NCI-H1436 treated with DMSO at 0.1 percent for 48 hours (cell line): ENCODE measurements at regions not wholly inside any gene's neighbourhood (a gene's known extent, or its start where the extent isn't known, plus 50 kb on each side); places are given as distances from the start of the nearest gene placed in this dataset.

Experiments
- DNase-seq: peaks from one replicate; lab custom pipeline; 2025; lab: John Stamatoyannopoulos, UW

GRCh38 chr12:78406828-78407227 lies 457.7 kb upstream of the SYT1 start:
- peak; percentile 43 for DNase-seq

DNA sequence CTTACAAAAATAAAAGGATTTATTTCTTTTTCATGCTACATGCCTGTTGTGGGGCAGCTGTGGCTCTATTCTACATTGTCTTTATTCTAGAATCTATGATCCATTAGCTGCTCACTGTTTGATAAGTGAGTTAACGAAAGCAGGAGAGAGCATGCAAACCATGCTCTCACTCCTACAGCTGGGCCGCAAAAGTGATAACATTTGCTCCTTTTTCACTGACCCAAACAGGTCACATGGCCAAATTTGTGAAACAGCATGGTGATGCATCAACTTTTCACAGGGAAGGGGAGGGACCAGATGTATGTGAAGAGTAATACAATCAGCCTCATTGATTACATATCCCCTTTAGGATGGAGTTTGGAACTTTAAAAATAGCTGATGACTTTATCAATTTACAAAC lies 456.9 kb upstream of the SYT1 start:
- DNase-seq, result no peak

GRCh38 chr12:78414071-78414470 lies 450.5 kb upstream of the SYT1 start:
- DNase-seq, result no peak

- no peak for DNase-seq
These were observed 445.7 kb upstream of the SYT1 start for GRCh38 chr12:78418919-78419318.

GRCh38 chr12:78419513-78419912 lies 445.1 kb upstream of the SYT1 start:
- no peak for DNase-seq

DNA sequence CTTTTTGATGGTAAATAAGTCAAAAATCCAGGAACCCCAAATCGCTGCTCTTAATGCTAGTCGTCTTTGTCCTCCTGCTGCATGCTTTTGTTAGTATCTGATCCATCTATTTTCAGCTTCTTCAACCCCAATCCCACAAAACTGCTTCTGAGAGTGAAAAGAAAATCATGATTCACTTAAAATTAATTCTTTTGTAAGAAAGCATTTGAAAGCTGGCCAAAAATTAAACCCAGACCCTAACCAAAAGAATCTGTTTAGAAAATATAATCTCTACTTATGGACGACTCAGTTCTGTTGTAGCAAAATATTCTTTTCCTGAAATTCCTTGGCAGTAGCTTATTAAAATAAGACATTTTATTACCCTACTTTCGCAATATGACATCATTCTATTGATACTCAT lies 443.6 kb upstream of the SYT1 start:
- no peak for DNase-seq

DNA sequence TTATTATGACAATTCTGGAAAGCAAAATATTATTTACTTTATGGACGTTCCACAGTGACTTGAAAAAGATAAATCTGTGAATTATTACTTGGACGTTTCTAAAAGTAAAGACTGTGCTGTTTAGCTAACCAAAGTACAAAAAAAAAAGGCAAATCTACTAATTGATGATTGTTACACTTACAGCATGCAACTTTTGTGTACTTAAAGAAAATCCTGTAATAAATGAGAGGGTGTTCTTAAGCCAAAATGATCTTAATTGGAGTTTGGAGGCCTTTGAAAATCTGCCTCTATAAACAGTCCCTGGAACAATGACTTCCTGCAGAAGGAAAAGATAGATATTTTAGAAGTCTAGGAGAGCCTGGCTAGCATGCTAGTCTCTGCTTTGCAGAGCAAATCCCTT lies 434.0 kb upstream of the SYT1 start:
- DNase-seq, result no peak

- DNase-seq, result no peak
These were observed 432.6 kb upstream of the SYT1 start for GRCh38 chr12:78431931-78432330.

DNA sequence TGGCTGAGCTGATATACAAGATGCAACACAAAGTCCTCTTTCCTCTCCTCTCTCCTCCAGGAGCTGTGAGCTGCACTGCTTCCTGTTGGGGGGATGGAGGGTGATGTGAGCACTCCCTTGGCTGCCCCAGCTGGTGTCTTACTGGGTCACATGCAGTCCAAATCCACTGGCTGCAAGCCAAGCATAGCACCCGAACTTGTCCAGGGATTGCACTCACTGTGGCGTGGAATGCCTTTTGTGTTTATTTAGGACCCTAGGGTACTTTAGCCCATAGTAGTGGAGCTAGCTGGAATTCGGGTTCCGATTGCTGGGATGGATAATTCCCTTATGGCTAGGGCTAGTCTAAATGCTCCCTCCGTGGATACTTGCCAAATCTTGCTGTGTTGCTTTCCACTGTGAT lies 424.9 kb upstream of the SYT1 start:
- DNase-seq, result no peak

DNA sequence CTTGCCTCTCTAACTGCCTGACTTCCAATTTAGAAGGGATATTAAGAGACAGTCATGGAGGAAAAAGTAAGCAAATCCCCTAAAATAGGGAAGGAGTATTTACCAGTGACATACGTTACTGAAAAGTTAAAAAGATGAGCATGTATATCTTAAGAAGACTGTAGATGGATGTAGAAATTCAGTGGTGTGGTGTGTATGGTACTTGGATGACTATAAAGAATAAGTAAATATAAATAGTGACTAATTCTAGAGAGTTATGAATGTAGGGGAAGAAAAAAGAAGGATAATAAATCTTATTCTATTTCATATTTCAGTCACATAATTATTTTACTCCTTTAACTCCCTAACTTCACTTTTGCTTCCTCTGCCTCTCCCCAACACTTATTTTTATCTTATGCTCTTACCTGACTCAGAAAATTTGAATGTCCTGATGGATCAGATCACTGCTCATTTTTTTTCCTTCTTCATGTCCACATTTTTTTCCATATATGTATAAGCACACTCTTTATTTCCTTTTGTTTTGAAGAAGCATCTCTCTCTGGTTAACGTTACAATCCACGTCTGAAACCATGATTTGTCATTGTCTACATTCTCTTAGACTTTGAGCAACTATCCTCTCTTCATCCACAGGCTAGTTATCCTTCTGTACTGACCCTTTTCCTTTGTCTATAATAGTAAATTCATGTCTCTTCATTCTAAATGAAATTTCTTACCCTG lies 422.7 kb upstream of the SYT1 start:
- no peak for DNase-seq

- DNase-seq, result no peak
These were observed 422.1 kb upstream of the SYT1 start for GRCh38 chr12:78442454-78442801.

GRCh38 chr12:78446555-78446954 lies 418.0 kb upstream of the SYT1 start:
- DNase-seq, result no peak

DNA sequence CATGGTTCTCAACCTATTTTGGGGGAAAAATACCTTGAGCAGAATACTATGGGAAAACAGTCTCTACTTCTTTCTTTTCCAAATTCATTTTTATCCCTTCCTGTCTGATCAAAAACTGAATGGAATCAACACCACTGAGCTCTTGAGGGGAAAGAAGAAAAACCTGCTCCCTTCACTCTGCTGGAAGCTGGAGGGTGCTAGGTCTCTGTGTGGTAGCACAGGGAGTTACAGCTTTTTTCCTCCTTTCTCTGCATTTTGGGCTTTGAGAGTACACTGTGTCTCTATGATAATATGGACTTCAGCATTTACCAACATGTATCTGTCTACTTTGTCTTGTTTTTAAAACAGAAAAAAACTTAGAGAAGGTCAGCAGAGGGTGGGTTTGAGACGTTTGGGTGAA lies 417.2 kb upstream of the SYT1 start:
- DNase-seq, result no peak

DNA sequence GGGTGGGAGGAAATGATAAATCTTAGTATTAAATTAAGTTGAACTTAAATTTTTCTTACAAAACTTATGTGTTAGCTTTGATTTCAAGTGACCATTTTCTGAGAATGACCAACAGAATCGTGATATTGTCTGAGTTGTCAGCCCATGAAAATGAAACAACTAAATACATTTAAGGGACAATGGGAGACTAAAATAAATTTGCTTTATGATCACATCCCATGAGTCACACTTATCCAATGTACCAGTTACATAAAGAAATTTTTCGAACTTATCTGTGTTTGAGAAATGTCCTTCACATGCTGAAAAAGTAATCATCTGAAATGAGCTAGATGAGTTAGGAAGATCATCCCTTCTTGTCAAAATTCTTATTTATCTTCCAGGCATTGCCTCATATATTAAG lies 415.9 kb upstream of the SYT1 start:
- no peak for DNase-seq

GRCh38 chr12:78455991-78456390 lies 408.6 kb upstream of the SYT1 start:
- no peak for DNase-seq

GRCh38 chr12:78457938-78458337 lies 406.6 kb upstream of the SYT1 start:
- DNase-seq, result no peak

GRCh38 chr12:78470354-78471195 lies 394.0 kb upstream of the SYT1 start:
- DNase-seq, result no peak

DNA sequence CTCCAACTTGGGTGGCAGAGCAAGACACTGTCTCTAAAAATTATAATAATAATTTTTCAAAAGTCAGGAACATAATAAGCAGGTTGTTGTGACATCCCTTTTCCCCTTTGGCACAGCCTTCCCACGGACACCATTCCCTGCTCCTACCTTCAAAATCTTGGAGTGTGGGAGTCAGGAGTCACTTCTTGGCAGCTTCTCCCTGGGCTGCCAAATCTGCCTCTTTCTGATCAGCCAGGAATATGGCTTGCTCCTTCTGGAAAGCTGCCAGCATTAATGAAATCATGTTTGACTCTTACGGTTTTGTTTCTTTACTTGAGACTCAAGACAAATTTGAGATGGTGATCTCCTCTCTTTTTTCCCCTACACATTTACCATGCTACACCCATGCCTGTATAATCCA lies 391.4 kb upstream of the SYT1 start:
- no peak for DNase-seq

DNA sequence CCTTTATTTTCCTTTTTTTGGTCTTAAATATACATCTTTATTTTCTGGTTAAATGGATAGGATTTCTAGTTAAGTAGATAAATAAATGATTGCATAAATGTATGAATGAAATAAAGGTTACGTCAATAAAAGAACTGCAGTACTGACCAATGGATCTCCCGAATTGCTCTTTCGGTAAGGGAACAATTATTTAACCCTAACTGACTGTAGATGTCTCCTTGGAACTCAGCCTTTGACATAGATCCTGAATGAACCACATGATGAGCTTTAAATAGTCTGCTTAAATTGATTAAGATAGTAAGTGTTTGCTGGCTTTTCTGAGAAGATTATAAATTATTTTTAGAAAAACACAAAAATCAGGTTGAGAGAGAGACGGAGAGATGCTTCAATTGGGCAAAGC lies 391.0 kb upstream of the SYT1 start:
- DNase-seq, result no peak

DNA sequence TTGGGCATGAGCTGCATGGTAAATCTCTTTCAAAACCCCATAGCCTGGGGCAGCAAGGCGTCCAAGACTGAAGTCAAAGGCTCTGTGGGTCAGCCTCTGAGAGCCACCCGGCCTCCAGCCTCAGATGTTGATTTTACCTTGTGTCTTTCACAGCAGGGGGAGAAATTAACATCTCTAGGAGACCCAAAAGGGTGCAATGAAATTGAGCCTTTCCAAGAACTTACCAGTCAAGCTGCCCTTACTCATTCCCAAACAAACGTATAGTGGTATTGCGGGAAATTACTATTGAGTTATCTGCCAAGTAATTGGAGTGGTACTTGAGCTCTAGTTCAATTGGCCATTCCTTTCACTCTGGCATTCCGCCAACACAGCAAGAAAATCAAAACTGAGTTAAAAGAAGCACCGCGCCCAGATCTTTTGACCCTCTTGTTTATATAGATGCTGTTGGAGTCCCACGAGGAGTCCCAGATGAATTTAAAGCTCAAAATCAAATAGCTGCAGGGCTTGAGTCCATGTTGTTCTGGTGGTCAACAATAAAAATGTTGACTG lies 380.7 kb upstream of the SYT1 start:
- DNase-seq, result no peak

- DNase-seq, result no peak
These were observed 374.6 kb upstream of the SYT1 start for GRCh38 chr12:78489990-78490389.

- no peak for DNase-seq
These were observed 373.7 kb upstream of the SYT1 start for GRCh38 chr12:78490861-78491260.

DNA sequence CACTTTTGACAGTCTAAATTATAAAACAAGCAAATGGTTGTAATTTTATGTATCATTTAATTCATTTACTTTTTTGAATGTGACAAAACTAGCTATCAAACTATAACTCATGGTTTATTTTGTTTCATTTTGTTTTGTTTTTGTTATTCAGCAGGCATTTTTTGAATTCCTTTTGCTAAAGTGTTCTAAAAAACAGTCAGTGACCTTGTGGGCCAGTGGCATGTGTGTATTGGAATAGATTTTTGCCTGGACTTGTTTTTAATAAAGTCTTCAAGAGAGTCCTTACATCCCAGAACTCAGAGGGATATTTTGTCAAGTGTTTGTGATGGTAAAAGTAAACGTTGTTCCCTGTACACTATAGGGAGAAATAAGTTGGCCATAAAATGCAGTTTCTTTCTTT lies 369.7 kb upstream of the SYT1 start:
- DNase-seq, result no peak
